GM12872 (cell line): ENCODE measurements at regions not wholly inside any gene's neighbourhood (a gene's known extent, or its start where the extent isn't known, plus 50 kb on each side); places are given as distances from the start of the nearest gene placed in this dataset.
A peak's percentile ranks its signal among the peaks of the same experiment; 100 is the strongest.

ENCODE experiments used
- CTCF ChIP-seq: IDR thresholded peaks from 3 replicates; pipeline ENCODE4 v1.5.1; 2011; ENCODE audit warnings: low read depth, mild to moderate bottlenecking, low read length, moderate library complexity; ENCODE audit not compliant: insufficient read depth

- TF ChIP-seq CTCF = no peak
These were observed 50.5 kb upstream of the PARP4 start for GRCh38 chr13:24563087-24563486.

- no peak for TF ChIP-seq CTCF
These were observed 52.3 kb upstream of the PARP4 start for GRCh38 chr13:24564881-24565280.

- no peak for TF ChIP-seq CTCF
These were observed 62.3 kb upstream of the PARP4 start for GRCh38 chr13:24574847-24575246.

- TF ChIP-seq CTCF = peak; percentile 37; the same call in 1 of the 3 replicates
These were observed 67.7 kb upstream of the PARP4 start for GRCh38 chr13:24580315-24580714.

- peak; percentile 42; the same call in 1 of the 3 replicates for TF ChIP-seq CTCF
These were observed 74.3 kb upstream of the ATP12A start for GRCh38 chr13:24605923-24606372.

- TF ChIP-seq CTCF = no peak
These were observed 73.6 kb upstream of the ATP12A start for GRCh38 chr13:24606486-24607170.

GRCh38 chr13:24610956-24611355 lies 69.3 kb upstream of the ATP12A start:
- TF ChIP-seq CTCF = no peak
